CD4-positive, alpha-beta T cell treated with Interleukin-2 at 100 ng/mL for 4 hours (primary cell): ENCODE measurements at regions not wholly inside any gene's neighbourhood (a gene's known extent, or its start where the extent isn't known, plus 50 kb on each side); places are given as distances from the start of the nearest gene placed in this dataset.

Experiments
- DNase-seq: peaks from one replicate; pipeline ENCODE4 v3.0.0-alpha.2; 2020; ENCODE audit warnings: low spot score

DNA sequence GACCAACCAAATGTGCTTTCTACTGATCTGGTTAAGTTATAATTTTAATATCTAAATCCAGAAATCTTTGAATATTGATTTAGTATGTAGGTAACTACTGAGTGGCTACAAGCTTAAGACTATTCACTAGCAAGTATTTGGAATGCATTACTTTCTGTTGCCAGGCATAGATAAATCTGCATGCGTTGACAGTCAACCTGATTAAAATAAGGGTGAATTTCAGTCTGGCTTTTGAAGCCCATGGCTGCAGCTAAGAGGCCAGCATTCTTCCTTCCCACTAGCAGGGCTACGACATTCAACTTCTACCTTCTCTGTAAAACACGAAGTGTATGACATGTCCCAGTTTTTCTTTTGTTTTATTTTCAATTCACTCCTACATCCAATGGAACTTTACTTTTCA, 340.6 kb downstream of the EPHA4 start:
- DNase-seq, result no peak

DNA sequence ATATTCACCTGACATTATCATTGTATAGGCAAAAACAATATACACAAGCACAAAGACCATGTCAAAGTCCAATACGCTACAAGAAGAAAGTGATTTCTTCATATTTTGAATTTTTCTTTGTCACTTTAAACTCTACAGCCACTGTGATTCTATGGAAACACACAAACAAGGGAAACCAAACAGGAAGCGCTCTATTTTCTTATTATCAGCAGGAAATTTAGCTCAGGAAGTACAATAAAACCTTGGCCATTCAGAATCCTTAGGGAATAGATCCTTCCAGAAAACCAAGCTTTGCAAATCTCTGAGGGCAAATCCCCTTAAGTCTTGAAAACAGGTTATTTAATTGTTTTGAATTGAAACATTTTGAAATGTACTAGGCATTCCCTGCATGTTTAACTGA, 336.2 kb downstream of the EPHA4 start:
- no peak for DNase-seq

DNA sequence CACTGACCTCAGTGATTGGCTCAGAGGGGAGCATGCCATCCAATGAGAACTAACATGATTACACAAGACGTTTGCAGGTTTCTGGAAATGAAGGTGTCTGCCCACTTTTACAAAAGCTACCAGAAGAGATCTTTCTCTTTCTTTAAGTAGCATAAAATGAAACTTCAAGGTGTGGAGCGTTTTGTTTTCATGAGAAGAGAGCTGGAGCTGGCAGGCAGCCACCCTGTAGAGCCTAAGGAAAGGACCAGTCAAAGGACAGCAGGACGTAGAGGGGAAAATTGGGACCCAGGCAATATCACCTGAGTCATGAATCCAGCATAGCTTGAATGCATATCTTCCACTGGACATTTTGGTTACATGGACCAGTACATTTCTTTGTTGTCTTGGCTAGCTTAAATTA, 331.0 kb downstream of the EPHA4 start:
- no peak for DNase-seq

GRCh38 chr2:221243771-221244170, 328.3 kb downstream of the EPHA4 start:
- no peak for DNase-seq

- no peak for DNase-seq
Observed at GRCh38 chr2:221245045-221245444, 327.1 kb downstream of the EPHA4 start.

GRCh38 chr2:221245772-221246171, 326.3 kb downstream of the EPHA4 start:
- DNase-seq, result no peak

DNA sequence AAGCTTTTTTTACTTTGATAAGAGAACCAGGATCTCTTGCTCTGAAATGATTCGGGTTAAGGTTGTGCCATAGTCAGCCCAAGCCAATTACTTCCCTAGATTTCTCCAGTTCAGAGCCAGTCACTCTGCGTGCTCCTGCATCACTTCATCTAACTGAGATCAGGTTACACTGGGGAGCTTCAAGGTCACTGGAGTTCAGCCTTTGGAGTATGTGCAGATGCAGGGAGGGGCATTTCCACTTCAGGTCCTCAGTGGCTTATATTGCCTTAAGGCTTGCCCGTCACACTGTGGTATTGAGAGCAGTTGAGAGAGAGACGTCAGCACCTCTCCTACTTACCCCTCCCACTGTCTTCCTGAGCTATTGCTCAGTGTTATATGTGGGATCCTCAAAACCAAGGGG, 317.8 kb downstream of the EPHA4 start:
- DNase-seq, result no peak

GRCh38 chr2:221255862-221256261, 316.2 kb downstream of the EPHA4 start:
- DNase-seq, result no peak

DNA sequence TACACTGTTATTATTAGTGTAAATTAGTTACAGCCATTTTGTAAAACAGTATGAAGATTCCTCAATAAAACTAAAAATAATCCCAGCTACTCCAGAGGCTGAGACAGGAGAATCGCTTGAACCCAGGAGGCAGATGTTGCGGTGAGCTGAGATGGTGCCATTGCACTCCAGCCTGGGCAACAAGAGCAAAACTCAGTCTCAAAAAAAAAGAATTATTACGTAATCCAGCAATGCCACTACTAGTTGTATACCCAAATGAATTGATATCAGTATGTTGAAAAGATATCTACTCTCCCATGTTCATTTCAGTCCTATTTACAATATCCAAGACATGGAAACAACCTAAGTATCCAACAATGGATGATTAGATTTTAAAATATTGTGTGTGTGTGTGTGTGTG, 313.6 kb downstream of the EPHA4 start:
- no peak for DNase-seq

GRCh38 chr2:221262651-221263050, 309.5 kb downstream of the EPHA4 start:
- no peak for DNase-seq

DNA sequence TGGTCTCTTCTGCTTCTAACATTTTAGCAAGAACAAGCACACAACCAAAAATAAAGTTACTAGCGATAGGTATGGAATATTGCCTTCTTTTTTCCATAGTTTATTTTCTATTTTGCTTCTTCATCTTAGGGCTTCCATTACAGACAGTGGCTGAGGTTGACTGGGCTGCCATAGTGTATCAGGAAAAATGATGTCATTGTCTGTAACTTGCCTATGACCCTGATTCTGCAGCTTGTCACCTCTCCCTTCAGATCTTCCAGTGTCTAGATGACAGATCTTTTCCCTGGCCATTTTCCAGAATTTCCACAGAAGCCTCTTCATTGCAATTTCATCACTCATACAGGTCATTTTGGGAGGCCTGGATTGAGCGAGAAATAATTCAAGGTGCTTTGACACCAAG, 308.5 kb downstream of the EPHA4 start:
- DNase-seq, result no peak

DNA sequence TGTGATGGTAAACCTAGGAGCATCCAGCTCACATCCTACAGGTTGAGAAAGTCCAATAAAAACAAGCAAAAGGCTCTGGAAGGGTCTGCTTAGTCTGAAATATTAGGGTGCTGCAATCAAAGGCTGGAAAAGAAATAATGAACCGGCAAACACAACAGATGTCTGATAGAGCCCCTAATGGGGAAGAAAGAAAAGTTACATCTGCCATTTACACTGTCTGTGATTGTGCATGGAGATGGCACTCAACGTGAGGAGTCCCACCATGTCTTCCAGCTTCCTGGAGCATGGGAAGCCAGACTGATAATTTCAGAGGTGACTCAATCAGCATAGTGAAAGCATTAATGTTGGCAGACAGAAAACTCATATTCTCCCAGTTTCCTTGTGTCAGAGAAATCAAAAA, 307.8 kb downstream of the EPHA4 start:
- DNase-seq, result no peak

DNA sequence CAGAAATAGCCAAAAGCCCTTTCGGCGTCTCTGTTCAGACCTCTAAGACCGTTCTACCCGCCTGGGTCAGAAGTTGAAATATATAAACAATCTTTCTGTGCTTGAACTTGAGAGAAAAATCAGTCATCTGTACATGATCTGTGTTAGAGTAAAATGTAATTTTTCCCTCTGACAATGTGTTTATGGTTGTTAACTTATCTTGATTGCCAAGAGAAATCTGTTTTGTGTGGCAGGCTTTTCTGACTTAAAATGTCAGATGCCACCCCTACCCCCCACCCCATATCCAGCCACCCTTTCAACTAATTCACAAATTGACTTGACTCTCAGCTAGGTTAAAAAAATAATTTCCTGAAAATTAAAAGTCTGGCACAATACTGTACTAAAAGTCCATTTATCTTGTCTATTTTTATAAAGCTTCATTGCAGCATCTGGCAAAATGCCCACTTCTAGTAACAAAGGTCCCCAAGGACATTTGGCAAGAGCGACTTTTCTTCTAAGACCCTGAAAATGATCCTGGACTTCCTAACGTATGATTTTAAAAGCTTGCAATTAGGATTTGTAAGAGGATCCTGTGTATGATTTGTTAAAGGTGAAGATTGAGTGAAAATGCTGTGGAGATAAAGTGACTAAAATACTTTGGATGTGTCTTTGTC, 304.2 kb downstream of the EPHA4 start:
- DNase-seq, result no peak

GRCh38 chr2:221268631-221269030, 303.5 kb downstream of the EPHA4 start:
- DNase-seq, result no peak

- no peak for DNase-seq
Observed at GRCh38 chr2:221270806-221271205, 301.3 kb downstream of the EPHA4 start.

- no peak for DNase-seq
Observed at GRCh38 chr2:221272729-221273128, 299.4 kb downstream of the EPHA4 start.

- no peak for DNase-seq
Observed at GRCh38 chr2:221276033-221276432, 296.1 kb downstream of the EPHA4 start.

GRCh38 chr2:221276601-221277000, 295.5 kb downstream of the EPHA4 start:
- no peak for DNase-seq

DNA sequence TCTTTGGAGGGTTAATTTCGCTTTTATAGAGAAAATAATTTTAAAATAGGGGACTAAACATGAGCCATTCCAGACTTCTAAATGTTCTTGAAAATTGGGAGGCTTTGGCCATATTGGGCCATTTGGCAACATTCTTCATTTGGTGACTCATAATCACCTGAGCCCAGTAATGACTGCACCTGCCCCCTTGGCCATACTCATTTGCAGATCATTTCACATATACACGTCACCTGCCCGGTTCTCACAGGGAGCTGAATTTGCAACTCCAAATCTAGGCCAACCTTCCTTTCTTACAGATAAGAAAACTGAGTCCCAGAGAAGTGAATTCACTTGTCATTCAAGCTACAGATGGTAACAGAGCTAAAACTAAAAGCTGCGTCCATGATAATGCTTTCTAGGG, 289.7 kb downstream of the EPHA4 start:
- no peak for DNase-seq

- no peak for DNase-seq
Observed at GRCh38 chr2:221283896-221284545, 288.1 kb downstream of the EPHA4 start.

- DNase-seq, result no peak
Observed at GRCh38 chr2:221285148-221285547, 287.0 kb downstream of the EPHA4 start.

GRCh38 chr2:221286406-221286805, 285.7 kb downstream of the EPHA4 start:
- DNase-seq, result no peak

- DNase-seq, result no peak
Observed at GRCh38 chr2:221289389-221289788, 282.7 kb downstream of the EPHA4 start.

DNA sequence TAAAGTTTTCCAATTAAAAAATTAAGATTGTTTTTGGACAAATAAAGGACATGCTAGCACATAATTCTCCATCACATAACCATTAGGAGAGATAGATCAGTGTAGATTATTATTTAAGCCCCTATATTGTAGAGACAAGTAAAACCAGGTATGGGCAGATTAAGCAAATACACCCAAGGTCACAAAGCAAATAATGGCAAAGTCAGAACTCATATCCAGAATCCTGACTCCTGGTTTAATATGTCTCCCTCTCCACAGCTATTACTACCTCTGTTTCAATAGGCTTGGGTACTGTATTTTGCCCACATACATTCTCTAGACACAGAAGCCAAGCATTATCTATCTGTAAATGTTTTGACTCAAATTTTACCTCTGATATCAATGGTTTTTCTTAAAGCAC, 282.3 kb downstream of the EPHA4 start:
- DNase-seq, result no peak
